Fibroblast of peridontal ligament (primary cell): ENCODE measurements at regions not wholly inside any gene's neighbourhood (a gene's known extent, or its start where the extent isn't known, plus 50 kb on each side); places are given as distances from the start of the nearest gene placed in this dataset.

Experiments
- DNase-seq: peaks from one replicate; pipeline ENCODE4 v3.0.0-alpha.2; 2010; ENCODE audit errors: extremely low read depth

DNA sequence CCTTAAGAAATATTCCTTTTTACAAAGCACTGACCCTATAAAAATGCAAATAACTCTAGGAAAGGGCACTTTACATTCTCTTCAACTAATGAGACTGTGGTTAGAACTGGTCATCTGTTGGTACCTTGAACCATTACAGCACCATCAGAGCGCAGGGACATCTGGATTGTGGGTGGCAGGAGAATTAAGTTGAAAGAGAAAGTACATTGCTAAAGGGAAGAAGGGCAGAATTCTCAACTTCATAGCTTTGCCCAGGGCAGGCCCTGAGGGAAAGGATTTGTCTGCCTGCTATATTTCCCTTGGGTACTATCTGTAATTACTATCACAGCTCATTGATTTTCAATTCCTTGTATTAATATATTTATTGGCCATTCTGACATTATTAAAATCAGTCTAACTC is 196.8 kb downstream of the KLF12 start:
- no peak for DNase-seq

DNA sequence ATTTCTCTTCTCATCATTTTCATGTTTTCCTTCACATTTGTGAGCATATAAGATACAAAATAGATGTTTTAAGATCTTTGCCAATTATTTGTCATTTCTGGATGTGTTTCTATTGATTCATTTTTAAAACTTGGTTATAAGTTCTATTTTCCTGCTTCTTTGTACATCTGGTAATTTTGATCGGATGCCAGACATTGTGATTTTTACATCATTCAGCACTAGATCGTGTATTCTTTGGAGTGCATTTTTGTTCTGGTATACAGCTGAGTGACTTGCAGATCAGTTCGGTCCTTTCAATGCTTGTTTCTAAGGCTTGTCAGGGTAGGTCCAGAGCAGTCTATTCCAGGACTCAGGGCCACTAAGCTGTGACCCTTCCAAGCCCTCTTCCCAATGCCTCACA is 198.2 kb downstream of the KLF12 start:
- DNase-seq: peak; percentile 49

DNA sequence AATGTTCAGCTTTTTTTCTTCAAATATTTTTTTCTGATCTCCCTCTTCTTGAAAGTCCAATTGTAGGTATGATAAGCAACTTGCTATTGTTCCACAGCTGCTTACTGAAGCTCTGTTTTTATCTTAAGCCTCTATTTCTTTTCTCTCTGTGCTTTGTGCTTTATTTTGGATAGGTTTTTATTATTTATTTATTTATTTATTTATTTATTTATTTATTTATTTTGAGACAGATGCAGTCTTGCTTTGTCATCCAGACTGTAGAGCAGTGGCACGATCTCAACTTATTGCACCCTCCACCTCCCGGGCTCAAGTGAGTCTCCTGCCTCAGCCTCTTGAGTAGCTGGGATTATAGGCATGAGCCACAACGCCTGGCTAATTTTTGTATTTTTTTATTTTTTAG is 199.4 kb downstream of the KLF12 start:
- DNase-seq: no peak

DNA sequence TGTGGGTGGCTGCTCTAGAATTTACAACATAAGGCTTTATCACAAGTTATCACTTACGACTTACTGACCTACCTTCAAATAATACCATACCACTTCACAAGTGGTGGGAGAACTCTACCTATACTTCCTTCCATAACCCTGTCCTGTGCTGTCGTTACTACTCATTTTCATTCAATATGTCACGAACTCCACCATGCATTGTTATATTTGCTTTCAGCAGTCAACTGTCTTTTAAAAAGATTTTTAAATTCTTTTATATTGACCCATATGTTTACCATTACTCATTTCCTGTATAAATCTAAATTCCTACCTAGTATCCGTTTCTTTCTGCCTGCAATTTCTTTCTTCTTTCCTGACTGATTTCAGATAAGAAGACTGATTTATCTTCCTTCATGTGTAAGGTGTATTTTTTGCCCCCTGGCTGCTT is 200.0 kb downstream of the KLF12 start:
- DNase-seq: no peak

DNA sequence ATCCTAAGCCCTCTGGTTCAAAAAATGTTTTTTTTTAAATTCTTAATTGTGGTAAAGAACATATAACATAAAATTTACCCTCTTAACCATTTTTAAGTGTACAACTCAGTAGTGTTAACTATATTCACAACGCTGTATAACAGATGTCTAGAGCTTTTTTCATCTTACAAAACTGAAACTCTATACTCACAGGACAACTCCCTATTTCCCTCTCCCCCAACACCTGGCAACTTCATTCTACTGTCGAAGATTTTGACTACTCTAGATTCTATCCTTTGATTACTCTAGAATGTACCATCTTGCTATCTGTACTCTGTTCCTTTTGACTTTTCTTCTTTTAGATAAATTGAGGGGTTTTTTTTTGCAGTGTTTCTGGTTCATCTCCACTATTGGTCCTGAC is 200.4 kb downstream of the KLF12 start:
- no peak for DNase-seq

DNA sequence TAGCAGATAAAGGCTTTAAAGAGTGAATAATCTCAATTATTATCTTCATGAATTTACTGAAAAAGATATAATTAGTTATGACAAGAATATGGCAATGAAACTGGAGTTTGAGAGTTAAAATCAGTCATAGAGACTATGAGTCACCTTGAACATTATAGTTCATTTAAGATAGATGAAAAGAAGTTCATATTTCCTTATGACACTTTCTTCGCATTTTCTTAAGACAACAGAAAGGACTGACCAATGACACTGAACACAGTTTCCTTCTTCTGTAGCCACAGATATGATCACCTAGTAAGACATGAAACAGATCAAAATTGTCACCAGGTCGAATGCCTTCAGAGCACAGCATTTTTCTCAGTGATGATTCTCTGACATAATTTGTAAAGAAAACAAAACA is 202.1 kb downstream of the KLF12 start:
- no peak for DNase-seq

DNA sequence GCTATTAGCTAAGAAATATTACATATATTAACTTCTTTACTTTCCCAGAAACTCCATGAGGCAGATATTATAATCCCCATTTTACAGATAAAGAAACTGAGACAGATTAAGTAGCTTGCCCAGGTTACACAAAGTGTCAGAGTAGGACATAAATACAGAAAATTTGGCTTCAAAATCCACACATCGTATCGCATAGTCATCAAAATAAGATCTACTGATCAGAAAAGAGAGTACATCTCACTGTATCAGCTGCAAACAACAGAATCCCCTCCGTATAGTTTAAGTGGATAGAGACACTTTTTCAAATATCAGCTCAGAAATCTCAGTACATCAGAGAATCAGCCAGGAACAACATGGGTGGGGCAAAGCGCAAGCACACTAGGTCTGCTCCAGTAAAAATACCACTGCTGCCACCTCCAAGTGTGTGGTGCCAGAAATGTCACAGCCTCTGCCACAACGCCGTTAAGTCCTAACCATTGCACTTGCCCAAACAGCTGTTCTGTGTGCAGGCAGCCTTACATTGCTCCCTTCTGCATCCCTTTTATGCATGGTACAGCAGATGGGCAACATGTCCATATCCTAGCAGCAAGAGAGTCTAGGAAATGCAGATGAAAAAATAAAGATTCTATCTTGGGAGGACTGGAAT is 204.8 kb downstream of the KLF12 start:
- DNase-seq: no peak

DNA sequence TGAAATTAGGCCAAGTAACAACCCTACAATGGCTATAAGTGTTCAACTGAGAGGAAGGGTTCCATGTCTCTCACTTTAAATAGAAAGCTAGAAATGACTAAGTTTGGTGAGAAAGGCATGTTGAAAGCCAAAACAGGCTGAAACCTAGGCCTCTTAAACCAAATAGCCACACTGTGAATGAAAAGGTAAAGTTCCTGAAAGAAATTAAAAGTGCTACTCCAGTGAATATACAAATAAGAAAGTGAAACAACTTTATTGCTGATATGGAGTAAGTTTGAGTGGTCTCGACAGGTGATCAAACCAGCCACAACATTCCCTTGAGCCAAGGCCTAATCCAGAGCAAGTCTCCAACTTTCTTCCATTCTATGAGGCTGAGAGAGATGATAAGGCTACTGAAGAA is 209.6 kb downstream of the KLF12 start:
- DNase-seq: no peak

DNA sequence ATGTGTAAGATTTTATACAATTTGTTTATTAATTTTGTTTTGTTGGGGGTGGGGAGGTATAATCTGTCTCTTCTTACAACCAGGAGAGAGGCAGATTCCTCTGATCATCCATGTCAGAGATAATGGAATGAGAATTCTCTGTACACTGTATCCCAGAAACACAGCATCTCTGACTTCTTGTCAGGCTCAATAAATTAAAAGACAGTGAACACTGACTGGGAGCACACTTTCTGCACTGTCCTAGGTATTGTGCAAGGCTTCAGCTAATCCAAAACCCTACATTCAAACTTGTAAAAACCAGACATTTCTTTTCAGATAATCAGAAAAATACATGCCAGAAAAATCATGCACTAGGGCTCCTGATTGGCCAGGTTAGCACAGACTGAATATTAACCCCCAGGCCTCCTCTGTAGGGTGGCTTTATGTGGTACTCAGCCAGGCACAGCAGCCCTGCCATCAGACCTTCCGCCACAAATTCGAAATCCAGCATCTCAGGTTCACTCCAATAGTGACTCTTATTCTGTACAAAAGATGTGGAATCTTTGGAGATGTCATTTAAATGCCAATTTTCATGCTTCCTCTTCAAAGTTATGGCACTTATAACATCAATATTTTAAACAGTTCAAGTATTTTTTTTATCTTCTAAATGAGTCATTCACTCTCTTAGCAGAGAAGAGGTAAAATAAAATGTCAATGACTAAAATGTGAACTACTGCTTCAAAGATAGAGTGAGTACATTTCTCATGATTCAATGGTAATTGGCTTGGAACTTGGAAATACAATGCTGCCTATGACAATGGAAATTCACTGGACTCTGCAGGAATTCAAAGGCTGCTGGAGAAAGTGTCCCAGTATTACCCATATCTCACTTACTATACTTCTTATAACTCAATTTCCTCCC is 211.5 kb downstream of the KLF12 start:
- peak; percentile 49 for DNase-seq

DNA sequence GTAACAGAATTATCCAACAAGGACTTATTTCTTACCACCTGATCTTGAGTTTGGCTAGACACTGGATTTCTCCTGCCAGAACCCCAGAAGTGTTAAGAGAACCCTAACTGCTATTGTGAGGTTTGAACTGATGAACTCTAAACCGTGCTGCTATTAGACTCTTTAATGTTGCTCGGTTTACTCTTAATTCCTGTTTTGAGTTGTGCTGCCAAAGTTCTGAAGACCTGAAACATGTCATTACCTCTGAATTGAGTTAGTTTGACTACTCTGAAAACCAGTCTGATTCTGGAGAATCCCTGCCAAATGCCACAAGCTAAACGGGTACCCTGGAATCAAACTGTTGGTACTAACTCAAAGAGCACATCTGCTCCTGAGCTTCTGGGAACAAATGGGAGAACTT is 215.5 kb downstream of the KLF12 start:
- no peak for DNase-seq

DNA sequence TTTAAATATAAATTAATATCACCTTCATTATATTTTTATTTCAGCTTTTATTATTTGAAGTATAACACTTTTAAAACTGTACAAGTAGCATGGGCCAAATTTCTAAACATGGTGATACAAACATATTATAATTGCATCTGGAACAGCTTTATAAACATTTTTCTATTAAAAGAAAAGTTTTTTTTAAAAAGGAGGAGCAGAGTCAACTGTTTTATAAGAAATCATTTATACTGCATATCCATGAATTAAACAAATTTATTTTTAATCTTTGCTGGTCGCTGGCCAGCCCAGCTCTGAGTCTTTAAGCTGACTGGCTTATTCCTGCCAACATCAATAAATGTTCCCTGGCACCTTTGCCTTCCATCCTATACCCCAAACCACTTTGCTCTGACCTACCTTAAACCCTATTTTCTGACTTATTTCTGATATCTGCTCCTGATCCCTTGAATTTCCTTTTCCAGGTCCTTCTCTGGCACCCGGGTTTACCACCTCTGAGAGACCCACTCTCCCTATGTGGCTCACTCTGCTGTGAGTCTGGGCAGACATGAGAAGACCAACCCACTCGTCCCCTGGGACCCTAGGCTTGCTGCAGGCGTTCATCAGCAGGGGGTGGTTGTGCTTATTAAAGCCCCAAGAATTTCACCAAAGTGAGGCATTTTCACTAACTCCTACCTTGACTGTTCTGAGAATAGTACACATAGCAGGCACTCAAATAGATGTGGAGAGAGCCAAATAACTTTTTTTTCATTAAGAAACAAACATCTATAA is 220.3 kb downstream of the KLF12 start:
- peak; percentile 53 for DNase-seq

DNA sequence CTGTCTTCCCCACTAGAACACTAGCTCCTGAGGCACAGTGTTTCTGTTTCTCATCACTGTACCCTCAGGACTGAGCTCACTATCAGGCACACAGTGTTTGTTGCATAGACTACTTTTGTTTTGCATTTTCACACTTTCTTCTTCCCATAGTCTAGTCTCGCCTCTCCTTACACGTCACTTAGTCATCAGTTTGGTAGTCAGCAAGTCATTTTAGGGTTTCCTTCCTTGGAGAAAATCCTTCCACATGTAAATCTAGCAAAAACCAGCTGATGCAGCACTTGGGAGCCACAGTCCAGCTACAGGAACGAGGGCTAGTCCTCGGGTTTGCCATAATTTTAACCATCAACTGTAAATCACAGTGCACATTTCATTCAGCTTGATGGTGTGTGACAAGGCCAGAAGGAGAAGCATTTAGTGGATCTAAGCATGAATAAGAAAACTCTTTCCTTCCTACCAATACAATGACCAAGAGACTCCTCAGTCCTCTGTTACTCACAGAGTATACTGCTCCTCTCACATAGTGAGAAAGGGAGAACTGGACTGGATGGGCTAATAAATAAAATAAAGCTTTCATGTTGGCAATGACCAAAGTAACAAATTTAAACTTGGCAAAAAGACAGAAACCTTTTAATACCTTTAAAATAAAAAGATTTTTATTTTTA is 221.0 kb downstream of the KLF12 start:
- DNase-seq: peak; percentile 66

DNA sequence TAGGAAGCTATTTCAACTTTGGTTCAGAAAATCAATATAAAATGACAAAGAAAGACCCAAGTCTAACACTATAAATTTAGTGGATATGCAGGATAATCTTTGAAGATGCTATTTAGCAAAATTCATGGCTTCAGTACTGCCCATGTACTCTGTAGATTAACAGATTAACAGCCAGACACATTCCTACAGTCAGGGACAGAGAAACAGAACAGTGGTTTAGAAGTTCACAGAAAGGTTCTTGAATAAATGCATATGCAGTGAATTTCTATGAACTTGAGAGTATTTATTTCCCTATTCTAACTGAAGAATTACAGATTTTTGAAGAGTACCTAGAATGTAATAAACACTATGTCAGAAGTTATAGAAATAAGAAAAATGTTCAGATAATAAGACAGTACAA is 222.8 kb downstream of the KLF12 start:
- no peak for DNase-seq

DNA sequence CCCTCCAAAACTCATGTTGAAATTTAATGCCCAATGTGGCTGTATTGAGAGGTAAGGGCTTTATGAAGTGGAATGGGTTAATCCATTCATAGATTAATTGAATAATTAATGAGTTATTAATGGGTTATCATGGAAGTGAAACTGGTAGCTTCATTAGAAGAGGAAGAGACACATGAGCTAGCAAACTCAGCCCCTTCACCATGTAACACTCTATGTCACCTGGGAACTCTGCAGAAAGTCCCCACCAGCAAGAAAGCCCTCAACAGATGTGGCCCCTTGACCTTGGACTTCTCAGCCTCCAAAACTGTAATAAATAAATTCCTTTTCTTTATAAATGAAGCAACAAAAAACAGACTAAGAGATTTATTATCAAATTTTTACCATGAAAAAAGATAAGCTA is 223.5 kb downstream of the KLF12 start:
- DNase-seq: no peak

DNA sequence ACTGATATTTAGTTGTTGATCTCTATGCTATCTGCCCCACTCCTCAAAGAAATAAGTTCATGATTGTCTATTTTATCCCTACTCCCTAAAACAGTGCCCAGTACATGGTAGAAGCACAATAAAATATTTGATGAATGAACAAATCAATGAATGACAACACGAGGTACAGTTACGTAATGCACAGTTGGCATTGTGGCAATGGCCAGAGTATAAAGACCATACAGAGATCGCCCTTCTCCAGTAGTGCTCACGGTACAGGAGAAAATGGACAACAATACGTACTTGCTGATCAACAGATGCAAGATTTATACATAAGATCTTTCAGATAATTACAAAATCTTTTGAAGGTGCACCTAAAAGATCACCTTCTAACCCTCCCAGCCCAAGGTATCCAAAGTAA is 225.4 kb downstream of the KLF12 start:
- no peak for DNase-seq

DNA sequence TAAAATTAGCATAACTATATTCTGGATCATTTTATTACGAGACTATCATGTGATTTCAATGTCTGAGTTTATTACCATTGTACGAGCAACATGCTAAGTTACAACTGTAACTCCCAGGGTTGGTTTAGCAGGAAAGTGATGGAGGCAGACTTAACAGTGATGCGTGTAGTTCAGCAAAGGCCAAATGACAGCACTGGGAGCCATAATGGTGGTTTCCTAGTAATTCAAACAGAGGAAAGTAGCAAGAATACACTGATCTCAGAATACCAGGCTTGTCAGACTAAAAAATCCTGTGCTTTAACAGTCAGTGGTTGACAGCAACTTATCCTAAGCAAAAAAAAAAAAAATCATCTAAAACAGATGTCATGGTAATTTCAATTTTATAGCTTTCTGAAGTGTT is 229.6 kb downstream of the KLF12 start:
- no peak for DNase-seq

DNA sequence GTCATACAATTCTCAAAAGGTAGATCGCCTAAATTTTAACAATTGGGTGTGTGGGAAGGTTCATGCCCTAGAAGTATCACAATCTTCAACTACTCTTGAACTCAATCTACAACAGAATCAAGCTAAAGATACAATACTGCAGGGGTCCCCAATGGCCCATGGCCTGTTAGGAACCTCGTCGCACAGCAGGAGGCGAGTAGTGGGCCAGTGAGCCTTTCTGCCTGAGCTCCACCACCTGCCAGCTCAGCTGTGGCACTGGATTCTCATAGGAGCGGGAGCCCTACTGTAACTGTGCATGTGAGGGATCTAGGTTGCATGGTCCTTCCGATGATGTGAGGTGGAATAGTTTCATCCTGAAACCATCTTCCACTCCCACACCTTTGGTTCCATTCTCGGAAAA is 230.6 kb downstream of the KLF12 start:
- no peak for DNase-seq

DNA sequence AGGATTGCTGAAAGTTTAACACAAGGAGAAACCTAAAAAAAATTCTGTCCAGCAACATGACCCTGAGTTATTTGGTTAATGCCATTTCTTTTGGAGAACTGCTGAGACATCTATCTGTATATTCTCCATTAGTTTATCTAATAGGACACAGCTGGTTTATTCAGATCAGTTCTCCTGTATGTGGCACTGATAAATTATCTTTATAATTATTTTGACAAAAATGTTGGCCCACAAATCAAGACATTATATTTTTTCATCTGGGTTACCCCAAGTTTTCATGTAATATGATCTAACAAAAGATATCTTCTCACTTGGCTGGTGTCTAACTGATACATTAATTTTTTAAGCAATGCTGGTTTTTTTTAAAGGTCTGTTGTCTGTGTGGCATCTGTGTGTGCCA is 231.4 kb downstream of the KLF12 start:
- DNase-seq: no peak

DNA sequence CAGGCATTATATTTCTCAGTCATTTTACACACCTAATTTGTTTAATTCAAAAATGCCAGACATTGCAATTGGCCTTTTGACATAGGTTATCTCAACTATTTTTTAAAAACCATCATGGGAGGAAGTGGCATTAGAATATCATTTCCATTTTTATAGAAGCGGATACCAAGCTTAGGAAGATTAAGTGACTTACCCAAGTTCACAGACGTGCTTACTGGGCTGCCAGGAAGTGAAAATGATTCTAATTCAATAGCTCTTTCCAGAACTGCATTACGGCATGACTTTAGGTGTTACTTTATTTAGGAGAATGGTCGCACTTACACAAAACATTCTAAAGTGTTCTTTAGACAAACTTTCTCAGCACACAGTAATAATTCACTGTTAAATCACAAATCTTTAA is 231.9 kb downstream of the KLF12 start:
- DNase-seq: no peak

DNA sequence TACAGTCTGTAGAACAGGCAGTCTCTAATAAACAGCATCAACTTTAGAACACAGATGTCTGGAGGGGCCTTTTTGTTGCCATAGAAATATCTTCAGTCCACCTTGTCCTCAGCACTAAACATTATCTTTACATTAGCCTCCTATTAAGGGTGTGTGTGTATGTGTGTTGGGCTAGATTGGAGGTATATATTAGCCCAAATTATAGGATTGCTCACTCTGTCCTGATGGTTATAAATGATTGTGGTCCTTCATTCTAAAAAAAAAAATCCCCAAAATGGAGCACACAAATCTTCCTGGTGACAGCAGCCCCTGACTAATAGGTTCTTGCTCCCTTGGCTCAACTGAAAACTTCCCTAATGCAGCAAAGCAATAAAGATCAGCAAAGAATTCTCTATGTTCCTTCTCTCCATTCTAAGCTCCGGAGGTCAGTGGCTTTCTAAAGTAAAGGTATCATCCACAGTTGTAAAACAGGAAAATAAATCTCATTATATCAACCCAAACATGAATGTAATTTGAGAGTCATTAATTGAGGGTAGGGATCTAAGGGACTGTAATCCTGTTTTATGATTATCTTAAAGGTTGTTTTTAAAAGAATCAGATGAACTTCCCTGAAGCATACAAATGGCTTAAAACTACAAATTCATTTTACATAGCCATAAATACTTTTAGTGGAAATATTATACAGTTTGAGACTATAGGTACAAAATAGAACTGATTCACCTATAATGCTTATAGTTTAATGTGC is 232.7 kb downstream of the KLF12 start:
- DNase-seq: no peak

DNA sequence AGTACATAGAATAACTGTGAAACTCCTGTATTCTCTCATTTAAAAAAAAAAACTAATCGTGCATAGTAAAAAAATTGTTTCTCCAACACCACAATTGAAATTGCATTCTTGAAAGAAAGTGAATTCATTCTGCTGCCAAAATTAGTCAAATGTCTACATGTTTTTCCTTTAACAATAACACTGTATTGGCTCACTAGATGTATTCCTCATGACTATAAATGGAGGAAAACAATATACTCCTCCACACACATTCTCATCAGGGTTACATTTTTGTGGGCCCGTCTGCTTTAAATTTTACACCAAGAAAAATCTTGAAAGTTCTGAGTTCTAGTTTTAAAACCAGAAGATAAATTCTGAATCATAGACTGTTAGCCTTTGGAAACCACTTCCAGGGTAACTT is 233.6 kb downstream of the KLF12 start:
- DNase-seq: peak; percentile 68
